ENCODE measurements at regions not wholly inside any gene's neighbourhood (a gene's known extent, or its start where the extent isn't known, plus 50 kb on each side); places are given as distances from the start of the nearest gene placed in this dataset.

- no peak for TF ChIP-seq CTCF (IDR thresholded peaks at IDR 0.05)
- TF ChIP-seq POLR2A (IDR thresholded peaks at IDR 0.05) = no peak
Observed at GRCh38 chr12:68440068-68440581, 108.0 kb upstream of the MDM1 start.
